ENCODE measurements at regions not wholly inside any gene's neighbourhood (a gene's known extent, or its start where the extent isn't known, plus 50 kb on each side); places are given as distances from the start of the nearest gene placed in this dataset.
A peak's percentile ranks its signal among the peaks of the same experiment; 100 is the strongest.

DNA sequence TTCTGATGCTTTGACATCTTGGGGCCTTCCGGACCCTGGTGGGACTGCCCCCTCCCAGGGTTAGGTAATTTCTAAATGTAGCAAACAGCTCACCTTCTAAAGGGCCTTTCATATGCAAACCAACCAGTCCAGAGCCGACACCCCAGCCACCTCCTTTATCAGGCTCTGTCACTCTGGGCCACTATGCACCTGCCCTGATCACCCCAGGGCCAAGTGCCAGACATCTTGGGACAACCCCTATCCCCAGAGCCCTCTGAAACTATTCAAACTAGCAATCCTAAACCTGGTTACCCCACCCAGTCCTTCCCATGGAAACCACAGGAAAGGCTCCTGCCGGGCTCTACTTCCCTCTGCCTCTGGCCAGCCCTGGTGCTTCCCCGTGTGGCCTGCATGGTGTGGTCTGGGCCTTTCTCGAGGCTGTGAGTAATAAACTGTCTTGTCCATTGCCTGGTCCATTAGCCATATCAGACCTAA is 91.2 kb upstream of the TNRC6C start:
- DNase-seq = no peak

DNA sequence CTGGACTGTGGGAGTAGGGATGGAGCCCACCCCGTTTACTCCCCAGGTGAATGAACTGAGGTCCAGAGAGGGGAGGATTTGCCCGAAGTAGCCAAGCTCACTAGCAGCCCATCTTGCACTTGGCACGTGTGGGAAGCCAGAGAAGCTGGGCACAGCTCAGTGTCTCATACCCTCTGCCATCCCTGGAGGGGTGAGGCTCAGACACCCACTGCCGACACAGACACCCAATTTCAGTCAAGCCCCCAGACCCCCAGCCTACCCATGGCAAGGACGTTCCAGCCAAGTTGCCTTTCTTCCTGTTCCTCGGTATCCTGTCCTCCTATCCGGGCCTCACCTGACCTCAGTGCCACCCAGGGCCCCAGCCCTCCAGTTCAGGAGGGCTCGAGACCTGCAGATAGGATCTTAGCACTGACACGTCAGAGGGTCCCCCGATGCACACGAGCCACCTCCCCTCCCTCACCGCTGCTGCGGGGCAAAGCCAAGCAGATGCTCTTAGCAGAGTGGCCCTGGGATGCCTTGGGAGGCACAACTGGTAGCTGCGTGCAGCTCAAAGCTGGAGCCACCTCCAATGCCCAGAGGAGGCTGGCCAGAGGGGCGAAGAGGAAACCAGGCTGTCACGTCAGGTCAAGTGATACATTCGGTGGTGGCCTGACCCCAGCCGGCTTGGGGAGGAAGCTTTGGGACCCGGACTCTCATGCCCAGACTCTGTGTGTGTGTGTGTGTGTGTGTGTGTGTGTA is 90.4 kb upstream of the TNRC6C start:
- DNase-seq = no peak

DNA sequence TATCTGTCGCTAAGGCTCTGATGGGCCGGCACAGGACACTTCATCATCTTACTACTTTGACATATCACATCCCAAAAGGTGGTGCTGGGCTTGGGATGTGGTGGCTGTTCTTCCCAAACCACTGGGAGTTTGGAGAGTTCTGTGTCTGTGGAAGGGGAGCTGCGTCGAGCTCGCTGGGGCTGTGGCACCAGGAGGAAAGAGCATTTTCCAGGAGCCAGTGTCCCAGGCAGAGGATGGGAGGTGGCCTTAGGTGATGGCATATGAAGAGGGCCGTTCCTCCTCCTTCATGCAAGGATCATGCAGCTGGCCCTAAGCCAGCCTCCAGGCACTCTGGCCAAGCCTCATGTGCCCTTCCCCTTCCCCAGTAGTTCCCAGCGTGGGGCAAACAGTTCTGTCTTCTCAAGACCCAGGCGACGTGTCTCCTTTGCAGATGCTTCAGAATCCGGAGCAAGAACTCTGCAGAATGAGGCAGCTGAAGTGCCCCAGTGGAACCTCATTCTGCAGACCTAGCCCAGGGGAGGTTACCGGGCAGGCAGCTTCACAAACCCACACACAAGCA is 89.4 kb upstream of the TNRC6C start:
- no peak for DNase-seq

DNA sequence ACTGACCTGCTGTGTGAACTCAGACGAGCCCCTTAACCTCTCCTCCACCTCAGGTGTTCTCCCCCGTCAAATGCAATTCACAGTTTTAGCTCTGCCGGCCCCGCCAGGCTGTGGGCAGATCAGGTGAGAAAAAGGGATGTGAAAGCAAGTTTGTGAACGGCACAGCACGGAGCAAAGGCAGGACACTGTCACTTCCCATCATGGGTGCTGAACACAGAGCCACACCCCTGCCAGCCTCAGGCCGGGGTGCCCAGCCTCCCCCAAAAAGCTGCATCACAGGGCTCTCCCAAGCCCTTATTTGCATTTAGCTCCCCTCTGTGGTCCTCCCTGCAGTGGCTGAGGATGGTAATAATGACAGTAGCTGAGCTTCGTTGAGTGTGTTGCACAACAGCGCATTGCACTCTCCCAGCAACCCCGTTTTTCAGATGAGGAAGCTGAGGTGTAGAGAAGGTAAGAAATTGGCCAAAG is 88.8 kb upstream of the TNRC6C start:
- DNase-seq = no peak

DNA sequence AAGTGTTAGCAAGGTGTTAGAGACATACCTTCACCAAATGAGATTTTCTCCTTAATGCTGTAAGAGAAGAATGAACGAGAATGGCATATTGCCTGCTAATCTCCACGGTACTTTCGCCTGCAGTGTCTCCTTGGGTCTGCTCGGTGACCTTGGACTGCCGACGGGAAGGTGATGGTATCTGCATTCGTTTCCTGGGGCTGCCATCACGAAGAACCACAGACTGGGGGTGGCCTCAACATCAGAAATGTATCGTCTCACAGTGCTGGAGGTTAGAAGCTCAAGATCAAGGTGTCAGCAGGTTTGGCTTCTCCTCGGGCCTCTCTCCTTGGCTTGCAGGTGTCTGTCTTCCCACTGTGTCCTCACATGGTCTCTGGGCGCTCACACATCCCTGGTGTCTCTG is 86.3 kb upstream of the TNRC6C start:
- no peak for DNase-seq

DNA sequence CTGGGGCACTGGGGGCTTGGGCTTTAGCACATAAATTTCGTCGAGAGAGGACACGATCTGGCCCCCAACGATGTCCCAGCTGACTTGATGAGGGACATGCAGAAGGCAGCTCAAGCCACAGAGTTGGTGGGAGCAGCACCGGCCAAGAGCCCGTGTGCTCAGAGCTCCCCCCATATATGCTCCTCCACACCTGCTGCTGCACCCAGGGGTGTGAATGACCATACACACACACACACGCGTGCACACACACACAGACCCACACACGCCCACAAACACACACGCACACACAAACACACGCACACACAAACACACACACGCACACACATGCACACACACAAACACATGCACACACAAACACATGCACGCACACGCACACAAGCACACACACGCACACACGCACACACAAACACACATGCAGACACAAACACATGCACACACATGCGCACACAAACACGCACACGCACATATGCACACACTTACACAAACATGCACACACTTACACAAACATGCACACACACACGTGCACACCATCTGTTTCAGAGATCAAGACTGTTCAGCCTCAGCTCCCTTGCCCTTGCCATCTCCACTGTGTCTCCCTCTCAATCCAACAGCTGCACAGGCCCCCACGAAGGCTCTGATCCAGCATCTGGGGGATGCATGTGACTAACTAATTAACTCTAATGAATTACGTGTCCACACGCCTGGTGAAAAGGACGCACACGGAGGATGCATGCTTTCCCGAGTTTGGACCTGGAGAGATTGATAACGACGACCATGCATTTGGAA is 85.6 kb upstream of the TNRC6C start:
- DNase-seq = no peak

DNA sequence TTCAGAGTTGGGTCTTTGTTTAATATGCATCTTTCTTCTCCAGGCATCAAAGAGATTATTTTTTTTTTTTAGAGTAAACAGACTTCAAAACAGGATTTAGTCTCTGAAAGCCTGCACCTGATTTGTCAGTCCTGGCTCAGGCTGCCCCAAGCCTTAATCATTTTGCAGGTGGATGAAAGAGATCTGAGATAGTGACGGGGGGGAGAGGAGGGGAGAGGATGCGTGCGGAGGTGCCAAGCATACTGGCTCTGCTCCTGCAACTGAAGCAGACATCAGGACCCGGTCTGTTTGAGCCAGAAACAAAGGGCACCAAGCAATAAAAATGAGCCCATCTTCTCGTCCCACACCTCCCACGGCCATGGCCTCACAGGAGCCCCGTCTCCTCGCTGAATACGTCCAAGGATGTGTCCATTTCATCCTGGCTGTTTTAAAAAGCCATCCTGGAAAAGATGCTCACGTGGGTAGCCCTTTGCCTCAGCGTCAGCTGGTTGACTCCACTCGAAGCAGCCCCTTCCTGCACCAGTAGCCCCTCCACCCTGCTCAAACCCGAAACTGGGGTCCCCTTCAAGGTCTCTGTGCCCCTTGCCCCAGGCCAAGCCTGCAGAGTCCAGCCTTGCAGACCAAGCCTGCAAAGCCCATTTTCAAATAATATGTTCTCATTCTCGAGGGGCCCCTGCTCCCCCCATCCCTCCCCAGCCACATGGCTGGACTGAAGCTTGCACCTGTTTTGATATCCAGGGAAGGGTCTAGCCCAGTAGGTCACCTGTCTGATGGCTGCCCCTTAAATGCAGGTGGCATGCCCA is 84.8 kb upstream of the TNRC6C start:
- DNase-seq = no peak

DNA sequence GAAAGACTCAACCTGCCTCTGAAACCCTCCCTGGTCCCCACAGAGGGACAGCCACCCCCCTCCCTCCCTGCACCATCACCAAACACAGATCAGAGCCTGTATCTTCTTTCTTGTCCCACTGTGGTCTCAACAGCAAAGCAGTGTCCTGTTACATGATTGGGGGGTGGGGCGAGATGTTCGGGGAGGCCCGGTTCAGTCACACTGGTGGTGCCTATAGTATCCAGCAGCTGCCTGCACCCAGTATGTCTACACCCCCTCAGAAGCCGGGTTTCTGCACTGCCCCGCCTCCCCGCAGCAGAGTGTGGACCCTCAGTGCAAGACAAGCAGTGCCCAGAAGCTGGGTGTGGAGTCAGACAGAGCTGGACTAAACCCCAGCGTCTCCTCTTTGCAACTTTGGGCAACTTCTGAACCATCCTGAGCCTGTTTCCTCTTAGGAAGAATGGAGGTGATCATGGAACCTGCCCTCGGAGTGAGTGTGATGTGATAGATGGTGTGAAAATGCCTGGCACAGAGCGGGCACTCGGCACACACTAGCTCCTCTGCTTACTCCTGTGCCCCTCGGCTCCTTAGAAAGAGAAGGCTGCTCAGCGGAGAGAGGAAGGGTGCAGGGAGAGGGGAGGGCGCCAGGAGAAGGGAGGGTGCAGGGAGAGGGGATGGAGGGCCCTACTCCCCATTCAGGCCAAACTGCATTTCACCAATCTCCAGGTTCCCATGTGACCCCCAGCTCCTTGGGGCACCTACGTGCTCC is 84.0 kb upstream of the TNRC6C start:
- DNase-seq = no peak

DNA sequence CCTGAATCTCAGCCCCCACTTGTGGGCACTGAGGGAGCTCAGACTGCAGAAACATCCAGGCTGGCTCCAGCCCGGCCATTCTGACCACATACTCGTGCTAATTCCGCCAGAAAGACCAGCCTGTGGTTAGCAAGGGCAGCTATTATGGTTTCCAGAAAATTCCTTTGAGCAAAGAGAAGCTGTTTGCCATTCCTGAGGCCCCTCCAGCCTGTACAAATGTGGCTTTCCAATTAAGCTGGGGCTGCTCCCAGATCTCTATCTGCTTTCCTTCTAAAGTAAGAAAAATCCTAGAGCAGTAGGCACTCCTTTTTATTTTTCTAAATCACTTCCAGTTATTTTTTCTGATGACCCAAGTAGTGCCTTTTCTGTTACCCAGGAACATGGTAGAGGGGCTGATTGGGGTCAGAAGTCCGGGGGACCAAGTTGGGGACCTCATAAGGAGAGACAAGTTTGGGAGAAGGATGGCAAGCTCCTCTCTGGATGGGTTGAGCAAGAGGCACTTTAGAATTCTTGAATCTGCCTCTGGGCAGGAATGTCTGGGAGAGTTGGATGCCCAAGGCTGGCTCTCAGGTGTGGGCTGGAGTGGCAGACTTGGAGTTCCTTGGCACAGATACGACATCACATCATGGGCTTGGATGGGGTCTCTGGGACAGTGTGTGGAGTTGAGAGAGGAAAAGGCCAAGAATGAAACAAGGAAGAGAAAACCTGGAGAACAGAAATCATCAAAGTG is 83.3 kb upstream of the TNRC6C start:
- DNase-seq = no peak

DNA sequence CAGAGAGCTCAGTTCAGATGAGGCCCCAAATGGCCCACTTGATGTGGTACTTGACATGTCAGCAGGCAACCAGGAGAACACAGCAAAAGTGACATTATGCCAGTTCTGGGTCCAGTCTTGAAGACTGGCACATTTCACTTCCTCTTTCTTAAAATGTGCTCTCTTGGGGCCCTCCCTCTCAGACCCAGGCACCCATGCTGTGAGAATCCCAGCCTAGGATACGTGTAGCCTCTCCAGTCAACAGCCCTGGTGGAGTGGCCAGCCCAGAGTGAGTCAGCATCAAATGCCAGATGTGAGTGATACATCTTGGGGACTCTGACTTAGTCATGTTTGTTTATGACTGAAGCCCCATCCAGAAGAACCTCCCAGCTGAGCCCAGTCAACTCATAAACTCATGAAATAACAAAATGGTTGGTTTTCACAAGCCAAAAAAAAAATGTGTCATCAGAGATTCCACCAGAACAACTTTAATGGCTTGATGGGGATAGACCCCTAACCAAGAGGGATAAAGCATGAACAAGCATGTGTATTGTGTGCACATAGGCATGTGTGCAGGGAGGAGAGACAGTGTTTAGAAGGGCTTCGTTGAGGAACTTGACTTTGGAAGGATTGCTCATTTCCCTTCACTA is 82.5 kb upstream of the TNRC6C start:
- DNase-seq = peak; percentile 29

DNA sequence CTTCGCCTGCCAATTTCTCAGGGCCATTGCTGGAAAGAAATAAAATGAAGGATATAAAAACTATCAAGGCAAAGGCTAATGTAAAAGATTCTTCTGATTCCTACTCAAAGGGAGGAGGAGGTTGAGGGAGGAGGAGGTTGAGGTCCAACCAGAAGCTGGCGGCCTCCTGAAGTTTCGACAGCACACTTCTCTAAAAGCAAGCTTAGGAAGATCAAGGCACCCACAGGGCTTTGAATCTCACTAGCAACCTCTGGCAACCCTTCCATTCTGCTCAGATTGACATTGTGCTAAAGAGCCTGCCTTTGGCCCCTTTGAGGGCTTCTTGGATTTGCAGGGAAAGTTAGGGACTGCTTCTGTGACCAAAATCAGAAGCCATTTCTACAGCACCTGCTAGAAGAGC is 81.5 kb upstream of the TNRC6C start:
- DNase-seq = no peak

DNA sequence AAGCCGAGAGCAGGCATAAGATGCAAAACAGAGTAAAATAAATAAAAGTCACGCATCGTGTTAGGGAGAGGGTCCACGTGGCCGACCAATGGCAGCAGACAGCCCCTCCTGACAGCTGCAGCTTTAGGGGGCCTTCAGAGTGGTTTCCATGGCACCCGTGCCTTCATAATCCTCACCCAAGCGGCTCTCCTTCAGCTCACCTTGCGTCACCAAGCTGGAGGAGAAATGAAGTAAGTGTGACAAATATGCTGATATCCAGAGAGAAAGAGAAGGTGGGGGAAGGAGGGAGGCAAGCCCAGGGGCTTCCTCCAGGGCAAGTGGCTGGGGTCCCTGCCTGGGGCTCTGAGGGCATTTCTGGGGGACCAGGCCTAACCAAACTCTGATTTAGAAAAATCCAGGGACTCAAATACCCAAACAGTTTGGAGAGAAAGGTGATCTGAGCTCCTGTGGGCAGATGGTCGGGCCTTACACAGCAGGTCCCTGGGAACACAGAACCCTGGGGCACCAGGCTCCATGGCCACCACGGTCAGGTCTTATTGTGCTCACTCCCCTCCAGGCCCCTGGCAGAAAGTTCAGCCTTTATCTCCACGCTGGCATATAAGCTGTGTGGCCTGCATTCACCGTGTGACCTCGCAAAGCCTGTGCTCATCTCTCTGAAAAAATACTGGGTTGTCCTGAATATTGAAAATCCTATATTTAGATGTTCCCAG is 80.7 kb upstream of the TNRC6C start:
- DNase-seq = no peak

DNA sequence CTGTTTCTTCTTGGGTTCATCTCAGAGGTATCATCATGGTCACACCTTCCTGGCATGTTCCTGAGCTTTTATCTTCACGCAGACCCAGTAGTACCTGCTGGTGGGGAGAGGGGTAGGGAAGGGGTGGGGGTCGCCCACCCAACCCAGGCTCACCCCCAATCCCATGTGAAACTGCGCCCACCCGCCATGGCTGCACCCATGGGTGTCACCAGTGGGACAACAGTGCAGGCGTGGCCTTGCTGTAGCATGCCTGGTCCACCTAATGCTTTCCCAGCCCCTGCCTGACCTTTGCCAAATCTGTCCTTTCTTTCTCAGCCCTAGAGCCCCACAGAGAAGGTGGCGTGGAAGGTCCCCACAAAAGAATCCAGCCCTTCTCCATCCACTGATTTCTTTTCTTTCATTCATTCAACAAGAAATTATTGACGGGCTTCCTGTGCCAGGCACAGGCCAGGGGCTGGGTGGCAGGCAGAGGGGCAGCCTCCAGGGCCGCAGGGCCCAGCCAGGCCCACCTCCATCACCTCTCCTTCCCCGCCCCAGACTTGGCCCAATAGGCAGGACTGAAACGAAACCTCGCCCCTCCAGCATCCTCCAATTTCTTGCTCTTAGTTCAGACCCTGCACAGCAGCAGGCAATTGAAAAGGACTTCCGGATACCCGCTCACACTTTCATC is 79.1 kb upstream of the TNRC6C start:
- DNase-seq = no peak

DNA sequence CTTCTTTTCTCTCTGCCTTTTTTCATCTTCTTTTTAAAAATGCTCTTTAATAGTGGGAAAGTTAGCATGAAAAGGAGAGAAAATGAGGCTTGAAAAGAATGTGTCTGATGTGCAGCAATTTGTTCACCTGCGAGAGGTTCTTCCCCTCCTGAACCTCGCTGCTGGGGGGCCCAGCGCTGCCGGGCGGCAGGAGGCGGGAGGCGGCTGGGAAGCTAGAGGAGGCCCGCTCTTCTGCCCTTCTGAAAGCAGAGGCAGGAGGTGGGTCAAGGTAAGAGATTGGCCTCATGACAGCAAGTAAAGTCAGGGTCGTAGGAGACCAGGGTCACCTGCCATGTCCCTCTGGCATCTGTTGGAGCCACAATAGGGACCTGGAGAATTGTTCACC is 78.6 kb upstream of the TNRC6C start:
- no peak for DNase-seq

DNA sequence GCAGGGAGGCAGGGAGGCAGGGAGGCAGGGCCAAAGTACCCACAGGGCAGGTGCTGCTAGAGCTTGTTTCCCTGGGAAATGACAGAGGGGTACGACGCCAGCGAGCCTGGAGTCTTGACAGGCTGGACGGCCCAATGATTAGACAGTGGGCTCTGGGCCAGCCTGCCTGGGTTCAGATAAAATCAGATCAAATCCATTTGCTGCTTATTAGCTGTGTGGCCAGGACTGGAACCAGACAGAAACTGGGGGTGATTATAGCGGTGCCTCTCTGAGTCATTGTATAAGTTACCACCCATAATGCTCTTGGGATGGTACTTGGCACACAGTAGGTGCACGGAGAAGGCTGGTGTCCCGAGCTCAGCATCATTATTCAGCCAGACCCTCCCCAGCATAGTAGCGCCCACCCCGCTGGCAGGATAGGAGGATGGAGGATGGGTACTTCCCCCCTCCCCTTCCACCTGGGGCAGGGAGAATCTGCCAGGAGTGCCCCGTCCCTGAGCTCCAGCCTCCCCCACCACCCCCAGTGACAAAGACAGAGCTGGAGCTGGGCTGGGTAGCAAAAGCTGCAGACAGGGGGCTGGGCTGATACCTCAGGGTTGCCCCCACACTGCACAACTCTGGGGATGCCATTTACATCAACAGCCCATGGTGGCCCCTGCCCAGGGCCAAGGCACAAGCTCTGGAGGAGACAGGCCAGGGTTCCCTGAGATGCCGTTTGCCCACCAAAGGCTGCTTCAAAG is 77.6 kb upstream of the TNRC6C start:
- no peak for DNase-seq

DNA sequence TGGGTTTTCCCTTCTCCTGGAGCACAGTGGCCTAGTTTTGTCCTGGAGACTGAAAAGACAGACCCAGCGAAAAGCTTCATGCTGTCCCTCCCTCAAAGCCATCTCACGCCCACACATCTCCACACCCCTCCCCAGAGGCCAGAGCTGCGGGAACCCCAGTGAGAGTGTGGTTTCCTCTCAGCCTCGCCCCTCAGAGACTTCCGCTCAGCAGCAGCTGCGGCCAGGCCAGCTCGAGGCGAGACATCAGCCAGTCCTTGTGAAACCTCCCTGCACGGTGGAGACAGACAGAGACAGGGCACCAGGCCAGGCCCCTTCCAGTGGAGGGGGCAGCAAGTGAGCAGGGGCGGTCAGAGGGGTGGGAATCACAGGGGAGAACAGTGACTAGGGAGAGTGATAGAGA is 77.0 kb upstream of the TNRC6C start:
- peak; percentile 59 for DNase-seq

DNA sequence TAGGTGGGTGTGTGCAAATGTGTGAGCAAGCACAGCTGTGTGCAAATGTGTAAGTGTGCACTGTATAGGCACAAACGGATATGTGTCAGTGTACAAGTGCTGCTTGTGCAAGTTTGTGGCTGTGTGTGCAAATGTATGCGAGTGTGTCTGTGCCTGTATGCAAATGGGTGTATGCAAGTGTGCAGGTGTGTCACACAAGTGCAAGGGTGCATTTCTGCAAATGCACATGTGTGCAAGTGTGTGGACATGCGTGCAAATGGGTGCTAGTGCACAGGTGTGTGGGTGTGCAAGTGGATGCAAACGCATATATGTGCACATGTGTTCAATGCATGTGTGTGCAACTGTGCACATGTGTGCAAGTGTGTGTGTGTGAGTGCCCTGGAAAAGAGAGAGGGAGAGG is 76.5 kb upstream of the TNRC6C start:
- DNase-seq = no peak

DNA sequence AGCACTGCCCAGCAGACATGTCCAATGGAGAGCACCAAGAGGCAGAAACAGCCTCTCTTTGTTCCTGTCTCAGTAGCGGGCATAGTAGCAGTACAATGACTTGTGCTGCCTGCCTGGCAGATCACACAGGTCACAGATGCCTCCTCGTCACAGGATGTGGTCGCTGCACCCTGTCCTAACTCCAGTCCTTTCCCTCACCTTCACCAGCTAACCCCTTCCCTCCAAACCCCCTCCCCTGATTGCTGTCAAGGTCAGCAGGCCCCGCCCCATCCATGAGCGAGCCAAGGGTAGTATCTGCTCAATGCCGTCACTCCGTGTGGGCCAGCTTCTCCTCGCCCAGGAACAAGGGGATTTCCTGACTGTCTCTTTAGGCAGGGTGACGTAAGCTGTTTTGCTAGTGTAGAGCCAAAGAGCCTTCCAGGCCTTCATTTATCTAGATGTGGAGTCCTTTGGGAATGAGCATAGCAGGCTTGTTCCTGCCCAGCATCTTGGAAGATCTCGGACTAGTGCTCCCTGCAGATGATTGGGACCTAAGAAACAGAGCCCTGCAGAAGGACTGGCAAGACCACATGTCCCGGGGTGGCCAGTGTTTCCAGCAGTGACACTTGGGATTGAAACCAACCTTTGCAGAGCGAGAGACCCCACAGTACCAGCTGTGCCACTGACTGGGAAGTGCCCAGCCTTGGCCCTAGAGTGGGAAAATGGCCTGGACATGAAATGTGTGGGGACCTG is 75.9 kb upstream of the TNRC6C start:
- DNase-seq = peak; percentile 79

All from stimulated activated CD4-positive, alpha-beta T cell treated with anti-CD3 and anti-CD28 coated beads, Interleukin-4, amount 100 ng/mL, for 24 hours (primary cell).